ENCODE measurements at regions not wholly inside any gene's neighbourhood (a gene's known extent, or its start where the extent isn't known, plus 50 kb on each side); places are given as distances from the start of the nearest gene placed in this dataset.
A peak's percentile ranks its signal among the peaks of the same experiment; 100 is the strongest.
"Not testable (repeated sequence)": the region's sequence is repeated elsewhere in the genome, so short reads cannot be mapped to it uniquely, and the experiment has no call there.

- Histone ChIP-seq H3K27ac (ENCODE audit: low read length) (no peak overlapping the region), H3K27me3 (ENCODE audit: insufficient read depth, low read length, poor library complexity) (no peaks in the 10 kb centered on the region)
- no peak for DNase-seq
These were observed 68.1 kb downstream of the DLL1 start for GRCh38 chr6:170222498-170223471.

GRCh38 chr6:170221753-170222400 is 69.0 kb downstream of the DLL1 start:
- Histone ChIP-seq H3K79me2 (ENCODE audit: insufficient read depth, low read length) (no peaks in the 10 kb centered on the region), H3K9me3 (ENCODE audit: insufficient read depth, low read length, severe bottlenecking) (no peaks in the 10 kb centered on the region), H3K27ac (ENCODE audit: low read length) (no peak overlapping the region), H3K4me2 (ENCODE audit: insufficient read depth, low read length) (no peak overlapping the region), H2AFZ (ENCODE audit: low read depth, low read length) (no peak overlapping the region), H3K4me3 (ENCODE audit: low read depth in 1 of 2, low read length in 2 of 2) (no peak overlapping the region), H3K27me3 (ENCODE audit: insufficient read depth, low read length, poor library complexity) (no peaks in the 10 kb centered on the region), H3K4me1 (ENCODE audit: insufficient read depth, low read length) (no peaks in the 10 kb centered on the region), H4K20me1 (ENCODE audit: insufficient read depth, low read length) (no peaks in the 10 kb centered on the region), H3K9ac (ENCODE audit: low read depth, low read length) (no peak overlapping the region), H3K36me3 (ENCODE audit: insufficient read depth, low read length) (no peaks in the 10 kb centered on the region)
- no peak for ATAC-seq (ENCODE audit: insufficient read depth, low read depth)
- TF ChIP-seq EZH2 (IDR thresholded peaks at IDR 0.05; ENCODE audit: borderline replicate concordance, low read depth, low read length, severe bottlenecking) = no peak
- TF ChIP-seq CTCF (IDR thresholded peaks at IDR 0.05; ENCODE audit: borderline replicate concordance, extremely low read depth, low read length, poor library complexity, severe bottlenecking) = no peak
- DNase-seq = no peak

More at GRCh38 chr6:170222498-170223471, 68.1 kb downstream of the DLL1 start:
- Histone ChIP-seq H2AFZ (ENCODE audit: low read depth, low read length) (no peak overlapping the region), H3K9me3 (ENCODE audit: insufficient read depth, low read length, severe bottlenecking) (no peaks in the 10 kb centered on the region), H3K4me1 (ENCODE audit: insufficient read depth, low read length) (no peaks in the 10 kb centered on the region), H3K4me2 (ENCODE audit: insufficient read depth, low read length) (no peak overlapping the region), H3K9ac (ENCODE audit: low read depth, low read length) (no peak overlapping the region), H3K36me3 (ENCODE audit: insufficient read depth, low read length) (no peaks in the 10 kb centered on the region), H4K20me1 (ENCODE audit: insufficient read depth, low read length) (no peaks in the 10 kb centered on the region), H3K4me3 (ENCODE audit: low read depth in 1 of 2, low read length in 2 of 2) (no peak overlapping the region), H3K79me2 (ENCODE audit: insufficient read depth, low read length) (no peaks in the 10 kb centered on the region)
- TF ChIP-seq CTCF (IDR thresholded peaks at IDR 0.05; ENCODE audit: borderline replicate concordance, extremely low read depth, low read length, poor library complexity, severe bottlenecking) (no peak), EZH2 (IDR thresholded peaks at IDR 0.05; ENCODE audit: borderline replicate concordance, low read depth, low read length, severe bottlenecking) (no peak)
- no peak for ATAC-seq (ENCODE audit: insufficient read depth, low read depth)

- Histone ChIP-seq H2AFZ (ENCODE audit: low read depth, low read length) (no peak overlapping the region), H3K27ac (ENCODE audit: low read length) (no peak overlapping the region), H4K20me1 (ENCODE audit: insufficient read depth, low read length) (no peaks in the 10 kb centered on the region), H3K9me3 (ENCODE audit: insufficient read depth, low read length, severe bottlenecking) (no peaks in the 10 kb centered on the region), H3K79me2 (ENCODE audit: insufficient read depth, low read length) (no peaks in the 10 kb centered on the region), H3K4me2 (ENCODE audit: insufficient read depth, low read length) (no peak overlapping the region), H3K36me3 (ENCODE audit: insufficient read depth, low read length) (no peaks in the 10 kb centered on the region), H3K4me3 (ENCODE audit: low read depth in 1 of 2, low read length in 2 of 2) (no peak overlapping the region), H3K4me1 (ENCODE audit: insufficient read depth, low read length) (no peaks in the 10 kb centered on the region), H3K9ac (ENCODE audit: low read depth, low read length) (no peak overlapping the region), H3K27me3 (ENCODE audit: insufficient read depth, low read length, poor library complexity) (no peaks in the 10 kb centered on the region)
- ATAC-seq (ENCODE audit: insufficient read depth, low read depth) (0 out of 3 replicates have a peak, but pooled peaks have one; percentile 37), DNase-seq (no peak)
- TF ChIP-seq CTCF (IDR thresholded peaks at IDR 0.05; ENCODE audit: borderline replicate concordance, extremely low read depth, low read length, poor library complexity, severe bottlenecking) (no peak), EZH2 (IDR thresholded peaks at IDR 0.05; ENCODE audit: borderline replicate concordance, low read depth, low read length, severe bottlenecking) (no peak)
These were observed 69.7 kb downstream of the DLL1 start for GRCh38 chr6:170221052-170221752.

- ATAC-seq (ENCODE audit: insufficient read depth, low read depth); H3K36me3 ChIP-seq (ENCODE audit: insufficient read depth, low read length); H3K79me2 ChIP-seq (ENCODE audit: insufficient read depth, low read length); H3K27me3 ChIP-seq (ENCODE audit: insufficient read depth, low read length, poor library complexity); H4K20me1 ChIP-seq (ENCODE audit: insufficient read depth, low read length); H3K9me3 ChIP-seq (ENCODE audit: insufficient read depth, low read length, severe bottlenecking); H3K4me1 ChIP-seq (ENCODE audit: insufficient read depth, low read length); DNase-seq; H3K9ac ChIP-seq (ENCODE audit: low read depth, low read length); H2AFZ ChIP-seq (ENCODE audit: low read depth, low read length); H3K4me2 ChIP-seq (ENCODE audit: insufficient read depth, low read length); H3K27ac ChIP-seq (ENCODE audit: low read length); H3K4me3 ChIP-seq (ENCODE audit: low read depth in 1 of 2, low read length in 2 of 2): not testable (repeated sequence)
These were observed 77.2 kb downstream of the DLL1 start for GRCh38 chr6:170213637-170214018.

All from DND-41 (cell line).